IMR-90 (cell line): ENCODE measurements at regions not wholly inside any gene's neighbourhood (a gene's known extent, or its start where the extent isn't known, plus 50 kb on each side); places are given as distances from the start of the nearest gene placed in this dataset.

Source experiments
- ATAC-seq: fragments of 200-7000 bp; cut with Tn5 transposase; 2 replicates; pipeline ENCODE4 v1.9.1; 2020; ENCODE audit warnings: low read depth, mild to moderate bottlenecking, moderate library complexity
- BruUV-seq: library from RNA; stranded (reverse); fragments of 400-500 nt; replicated peaks from 2 replicates; lab custom pipeline; 2021; lab: Mats Ljungman, UMichigan
- CTCF ChIA-PET: fragments of 300-600 bp; formaldehyde crosslinking; extraction: SDS; loops from one replicate; lab custom pipeline; 2021; ENCODE audit warnings: antibody characterized with exemption; lab: Yijun Ruan, JAX
- POLR2A ChIA-PET: fragments of 300-600 bp; sonication (Branson Sonifier 250); formaldehyde crosslinking; loops from one replicate; lab custom pipeline; 2022; ENCODE audit warnings: antibody characterized with exemption; ENCODE audit not compliant: unreplicated experiment; lab: Charles Lee
- DNase-seq: peaks from one replicate; pipeline ENCODE4 v3.0.0; 2013
- H2AFZ ChIP-seq: replicated peaks from 2 replicates; pipeline ENCODE3; 2013; ENCODE audit warnings: low read length, mild to moderate bottlenecking; ENCODE audit not compliant: poor library complexity
- H2AK5ac ChIP-seq: 2 replicates; pipeline ENCODE4 v1.6.1; 2013; ENCODE audit warnings: low read depth, low read length, inconsistent platforms
- H2AK9ac ChIP-seq: replicated peaks from 2 replicates; pipeline ENCODE3; 2013; ENCODE audit warnings: mild to moderate bottlenecking, low read depth, low read length, moderate library complexity; ENCODE audit not compliant: poor library complexity
- H2BK120ac ChIP-seq: 2 replicates; pipeline ENCODE4 v1.6.1; 2013; ENCODE audit warnings: low read depth, low read length, inconsistent platforms
- H2BK15ac ChIP-seq: 3 replicates; pipeline ENCODE4 v1.6.1; 2013; ENCODE audit warnings: low read depth, low read length, inconsistent platforms
- H2BK20ac ChIP-seq: 2 replicates; pipeline ENCODE4 v1.6.1; 2013; ENCODE audit warnings: low read depth, mild to moderate bottlenecking, inconsistent platforms, low read length, moderate library complexity
- H2BK5ac ChIP-seq: 2 replicates; pipeline ENCODE4 v1.6.1; 2013; ENCODE audit warnings: mild to moderate bottlenecking, low read depth, low read length, inconsistent platforms; ENCODE audit not compliant: poor library complexity, severe bottlenecking
- H3K14ac ChIP-seq: replicated peaks from 2 replicates; pipeline ENCODE4 v1.6.1; 2013; ENCODE audit warnings: low read depth, low read length, inconsistent platforms
- H3K18ac ChIP-seq: 2 replicates; pipeline ENCODE4 v1.6.1; 2013; ENCODE audit warnings: low read depth, low read length, control low read depth
- H3K23ac ChIP-seq: 2 replicates; pipeline ENCODE4 v1.6.1; 2013; ENCODE audit warnings: low read depth, low read length, inconsistent platforms
- H3K27ac ChIP-seq: 2 replicates; pipeline ENCODE4 v1.5.1; 2013; ENCODE audit warnings: mild to moderate bottlenecking, control low read depth, low read length; ENCODE audit not compliant: insufficient read depth
- H3K27me3 ChIP-seq: 2 replicates; pipeline ENCODE4 v1.6.1; 2013; ENCODE audit warnings: low read length; ENCODE audit not compliant: control insufficient read depth, insufficient read depth
- H3K36me3 ChIP-seq: 2 replicates; pipeline ENCODE4 v1.6.1; 2013; ENCODE audit warnings: low read length, mixed read lengths; ENCODE audit not compliant: control insufficient read depth, insufficient read depth
- H3K4ac ChIP-seq: 2 replicates; pipeline ENCODE4 v1.6.1; 2013; ENCODE audit warnings: low read depth, low read length, inconsistent platforms
- H3K4me1 ChIP-seq: 2 replicates; pipeline ENCODE4 v1.6.1; 2013; ENCODE audit warnings: low read length, mixed read lengths; ENCODE audit not compliant: control insufficient read depth, insufficient read depth
- H3K4me2 ChIP-seq: 2 replicates; pipeline ENCODE4 v1.6.1; 2013; ENCODE audit warnings: low read depth, mild to moderate bottlenecking, control low read depth, low read length, moderate library complexity
- H3K4me3 ChIP-seq: 2 replicates; pipeline ENCODE4 v1.5.1; 2013; ENCODE audit warnings: low read depth, mild to moderate bottlenecking, control low read depth, low read length, moderate library complexity; ENCODE audit not compliant: insufficient read depth
- H3K56ac ChIP-seq: 2 replicates; pipeline ENCODE4 v1.6.1; 2013; ENCODE audit warnings: low read length, inconsistent platforms; ENCODE audit not compliant: insufficient read depth; ENCODE audit errors: extremely low read depth
- H3K79me1 ChIP-seq, 2 experiments: 2 replicates each; pipeline ENCODE4 v1.6.1; 2013; ENCODE audit warnings: low read length in 2 of 2, inconsistent platforms in 1 of 2, low read depth in 1 of 2
- H3K9ac ChIP-seq: 2 replicates; pipeline ENCODE4 v1.6.1; 2013; ENCODE audit warnings: low read depth, low read length, control low read depth
- H3K9me1 ChIP-seq: 2 replicates; pipeline ENCODE4 v1.6.1; 2013; ENCODE audit warnings: low read length, inconsistent platforms; ENCODE audit not compliant: insufficient read depth
- H3K9me3 ChIP-seq: 2 replicates; pipeline ENCODE4 v1.6.1; 2013; ENCODE audit warnings: low read length; ENCODE audit not compliant: control insufficient read depth, insufficient read depth
- H4K20me1 ChIP-seq: 2 replicates; pipeline ENCODE4 v1.6.1; 2013; ENCODE audit warnings: low read length, inconsistent platforms; ENCODE audit not compliant: insufficient read depth
- H4K5ac ChIP-seq: 2 replicates; pipeline ENCODE4 v1.6.1; 2013; ENCODE audit warnings: mild to moderate bottlenecking, low read depth, low read length, control low read depth
- H4K8ac ChIP-seq, 2 experiments: 2 replicates each; pipeline ENCODE4 v1.6.1; 2013; ENCODE audit warnings: low read depth in 2 of 2, low read length in 2 of 2, control low read depth in 1 of 2, inconsistent platforms in 1 of 2
- H4K91ac ChIP-seq: 2 replicates; pipeline ENCODE4 v1.6.1; 2013; ENCODE audit warnings: low read depth, low read length, inconsistent platforms; ENCODE audit not compliant: insufficient read depth
- CHD1 ChIP-seq: IDR thresholded peaks from 2 replicates; pipeline ENCODE4 v1.6.1; 2012; ENCODE audit warnings: low read depth, low read length, improper control_type of control experiment
- MAFK ChIP-seq: IDR thresholded peaks from 2 replicates; pipeline ENCODE4 v1.6.1; 2012; ENCODE audit warnings: low read depth, low read length, improper control_type of control experiment
- MAZ ChIP-seq: IDR thresholded peaks from 2 replicates; pipeline ENCODE4 v1.6.1; 2012; ENCODE audit warnings: low read depth, mild to moderate bottlenecking, low read length, improper control_type of control experiment, moderate library complexity, borderline replicate concordance
- NFE2L2 ChIP-seq: fragments of 150-350 bp; IDR thresholded peaks from 2 replicates; pipeline ENCODE4 v1.6.1; 2016; ENCODE audit warnings: low read depth, mild to moderate bottlenecking, low read length
- POLR2A ChIP-seq: IDR thresholded peaks from 2 replicates; pipeline ENCODE4 v1.6.1; 2012; ENCODE audit warnings: mild to moderate bottlenecking, low read depth, low read length
- RAD21 ChIP-seq: IDR thresholded peaks from 2 replicates; pipeline ENCODE4 v1.6.1; 2012; ENCODE audit warnings: low read length, improper control_type of control experiment
- WGBS, 2 experiments: methylation state at CpG; one replicate each; pipeline versions ENCODE4 v1.1.5 to v1.1.7; 2013; ENCODE audit warnings: missing lambda C conversion rate in 2 of 2; ENCODE audit not compliant: insufficient read length in 1 of 2; ENCODE audit errors: extremely low coverage in 2 of 2; 5-methylcytosine and 5-hydroxymethylcytosine counted together
- dilution Hi-C: fragments of 300-500 bp; cut with HindIII; formaldehyde crosslinking; loops from one replicate; pipeline ENCODE4 v1.14.3; 2018; ENCODE audit warnings: low sequenced_read_pairs; ENCODE audit not compliant: unreplicated experiment
- in situ Hi-C: fragments of 300-500 bp; cut with MboI; formaldehyde crosslinking; loops from 3 replicates; pipeline ENCODE4 v1.14.3; 2019; ENCODE audit warnings: low sequenced_read_pairs, inconsistent platforms, mixed read lengths
- intact Hi-C: fragments of 100-400 bp; cut with micrococcal nuclease; formaldehyde crosslinking; loops from 2 replicates; pipeline ENCODE4 v1.10.0; 2022
- TF ChIP-seq, protein P1 (sequence below): fragments of 150-350 bp; IDR thresholded peaks from 2 replicates; pipeline ENCODE4 v1.6.1; 2017; ENCODE audit warnings: mild to moderate bottlenecking, antibody characterized with exemption, low read length, low read depth

DNA sequence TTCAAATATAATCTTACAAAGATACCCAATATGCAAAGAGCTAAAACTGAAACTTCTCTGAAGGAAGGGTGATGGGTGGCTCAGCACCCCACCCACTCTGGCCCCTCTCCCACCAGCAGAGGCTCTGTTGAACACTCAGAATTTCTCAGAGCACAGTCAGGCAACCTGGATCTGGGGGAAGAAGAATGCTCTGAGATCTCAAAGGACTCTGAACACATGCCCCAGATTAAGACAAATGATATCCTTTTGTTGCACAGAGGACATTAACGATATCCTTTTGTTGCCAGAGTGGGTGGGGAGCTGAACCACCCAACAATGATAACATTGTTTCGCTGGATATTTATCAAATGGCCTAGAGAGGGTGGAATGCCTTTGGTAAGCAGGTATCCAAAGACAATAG lies 104.8 kb downstream of the LBH start:
- no TSS peak for BruUV-seq
- Histone ChIP-seq H4K91ac (no peak overlapping the region), H2BK5ac (no peak overlapping the region), H2AK9ac (no peak overlapping the region), H3K9me1 (peaks cover 10% of the 10 kb centered on the region), H2AFZ (no peak overlapping the region), H3K36me3 (no peaks in the 10 kb centered on the region), H3K79me1 (no peaks in the 10 kb centered on the region), H3K4me2 (no peak overlapping the region), H3K27ac (no peak overlapping the region), H3K4ac (no peak overlapping the region), H3K4me3 (no peak overlapping the region), H3K4me1 (peaks cover 6% of the 10 kb centered on the region), H2BK15ac (no peak overlapping the region), H3K18ac (no peak overlapping the region), H4K8ac (no peak overlapping the region), H4K5ac (no peak overlapping the region), H3K14ac (no peak overlapping the region), H3K27me3 (no peaks in the 10 kb centered on the region), H3K9ac (no peak overlapping the region), H2AK5ac (no peak overlapping the region; the same call in 1 of the 2 replicates), H2BK20ac (no peak overlapping the region), H3K9me3 (no peaks in the 10 kb centered on the region), H3K56ac (no peak overlapping the region), H2BK120ac (no peak overlapping the region), H4K20me1 (no peaks in the 10 kb centered on the region), H3K23ac (no peak overlapping the region)
- DNase-seq, result no peak
- TF ChIP-seq NFE2L2 (no peak), CHD1 (no peak), MAZ (no peak), RAD21 (no peak), MAFK (no peak), POLR2A (no peak)
- TF ChIP-seq, protein P1, sequence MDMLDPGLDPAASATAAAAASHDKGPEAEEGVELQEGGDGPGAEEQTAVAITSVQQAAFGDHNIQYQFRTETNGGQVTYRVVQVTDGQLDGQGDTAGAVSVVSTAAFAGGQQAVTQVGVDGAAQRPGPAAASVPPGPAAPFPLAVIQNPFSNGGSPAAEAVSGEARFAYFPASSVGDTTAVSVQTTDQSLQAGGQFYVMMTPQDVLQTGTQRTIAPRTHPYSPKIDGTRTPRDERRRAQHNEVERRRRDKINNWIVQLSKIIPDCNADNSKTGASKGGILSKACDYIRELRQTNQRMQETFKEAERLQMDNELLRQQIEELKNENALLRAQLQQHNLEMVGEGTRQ, result no peak
- in situ Hi-C loops, result no loop called here
- intact Hi-C loops, result no loop called here
- WGBS, 2 experiments, result no CpG with 5 or more reads among the region's 2 CpGs
- POLR2A ChIA-PET, result no interaction called here
- dilution Hi-C loops, result no loop called here
- ATAC-seq, result no peak
- CTCF ChIA-PET, result interaction anchor here (0.5 to 1.2 kb wide), 2 partner anchors 10 to 126 kb away, joined by 3 read pairs; no protein-coding TSS in a partner anchor
